NCI-H2227 (cell line): ENCODE measurements at regions not wholly inside any gene's neighbourhood (a gene's known extent, or its start where the extent isn't known, plus 50 kb on each side); places are given as distances from the start of the nearest gene placed in this dataset.

Experiments
- DNase-seq: peaks from one replicate; lab custom pipeline; 2025; ENCODE audit not compliant: unreplicated experiment; lab: John Stamatoyannopoulos, UW

DNA sequence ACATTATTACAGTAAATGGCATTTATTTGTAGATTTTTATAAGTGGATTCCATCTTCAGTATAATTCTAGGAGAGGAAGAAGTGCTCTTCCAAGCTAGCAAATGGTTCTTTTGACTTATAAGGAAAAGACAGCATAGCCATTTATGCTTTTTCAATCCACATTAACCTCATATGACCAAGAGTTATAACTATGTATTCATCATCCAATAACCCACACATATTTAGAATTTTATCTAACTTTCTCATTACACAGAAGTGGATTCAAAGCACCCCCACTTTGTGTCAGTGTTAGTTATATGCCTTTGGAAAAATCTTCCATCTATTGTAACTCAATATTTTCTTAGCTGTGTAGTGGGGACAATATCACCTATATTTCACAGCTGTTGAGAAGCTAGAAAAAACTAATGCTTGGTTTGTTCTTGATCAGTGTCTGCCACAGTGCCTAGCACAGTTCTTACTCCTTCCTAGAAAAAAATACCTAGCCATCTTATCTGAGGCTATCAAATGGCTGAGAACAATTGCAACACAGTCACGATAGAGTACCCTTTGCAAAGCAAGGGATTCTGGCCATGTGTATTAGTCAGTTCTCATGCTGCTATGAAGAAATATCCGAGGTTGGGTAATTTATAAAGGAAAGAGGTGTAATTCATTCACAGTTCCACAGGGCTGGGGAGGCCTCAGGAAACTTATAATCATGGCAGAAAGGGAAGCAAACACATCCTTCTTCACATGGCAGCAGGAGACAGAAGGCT lies 986.3 kb downstream of the TFAP2A start:
- DNase-seq = no peak

DNA sequence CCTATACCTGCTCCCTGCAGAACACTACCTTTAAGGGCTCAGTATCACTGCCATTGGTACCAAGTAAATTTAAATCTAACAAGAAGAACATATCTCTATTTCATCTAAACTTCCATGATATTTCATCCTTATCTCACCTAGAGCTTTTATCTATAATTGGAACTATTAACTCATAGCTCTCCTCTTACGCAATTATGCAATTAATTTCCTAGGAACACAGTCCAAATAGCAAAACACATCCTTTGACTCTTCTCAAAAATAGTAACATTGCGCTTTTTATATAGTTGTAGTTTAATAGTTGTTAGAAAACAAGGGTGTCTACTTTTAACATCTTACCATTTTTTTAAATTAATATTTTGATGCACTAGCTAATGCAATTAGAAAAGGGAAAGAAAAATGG lies 986.8 kb upstream of the SLC35B3 start:
- DNase-seq = no peak

DNA sequence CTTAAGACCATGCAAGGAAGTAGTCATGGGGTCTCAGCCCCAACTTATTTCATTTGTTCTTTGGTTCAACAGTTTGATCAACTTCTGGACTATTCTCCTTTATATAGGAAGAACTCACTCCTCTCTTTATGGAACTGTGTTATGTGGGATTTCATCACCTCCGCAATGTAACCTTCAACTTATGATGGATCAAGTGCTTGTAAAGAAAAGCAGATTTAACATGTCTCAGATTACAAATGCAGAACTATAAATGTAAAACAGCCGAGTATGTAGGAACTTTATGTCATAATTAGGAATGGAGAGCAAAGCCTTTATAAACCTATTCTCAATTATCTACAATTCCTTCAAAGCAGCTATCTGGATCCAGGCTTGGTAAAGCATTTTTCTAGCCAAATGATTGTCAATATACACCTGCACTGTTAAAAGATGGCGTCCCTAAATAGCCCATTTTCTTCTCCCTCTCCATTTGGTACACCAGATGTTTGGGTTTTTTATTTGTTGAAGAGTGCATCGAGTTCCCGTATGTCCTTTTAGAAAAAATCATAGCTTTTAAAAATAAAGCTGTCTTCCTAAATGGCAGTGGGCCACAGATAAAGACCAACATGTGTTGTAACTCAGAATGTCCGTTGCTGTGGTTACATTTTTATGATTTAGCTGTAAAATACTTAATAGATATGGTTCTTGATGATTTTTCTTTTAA lies 985.1 kb upstream of the SLC35B3 start:
- DNase-seq = no peak

DNA sequence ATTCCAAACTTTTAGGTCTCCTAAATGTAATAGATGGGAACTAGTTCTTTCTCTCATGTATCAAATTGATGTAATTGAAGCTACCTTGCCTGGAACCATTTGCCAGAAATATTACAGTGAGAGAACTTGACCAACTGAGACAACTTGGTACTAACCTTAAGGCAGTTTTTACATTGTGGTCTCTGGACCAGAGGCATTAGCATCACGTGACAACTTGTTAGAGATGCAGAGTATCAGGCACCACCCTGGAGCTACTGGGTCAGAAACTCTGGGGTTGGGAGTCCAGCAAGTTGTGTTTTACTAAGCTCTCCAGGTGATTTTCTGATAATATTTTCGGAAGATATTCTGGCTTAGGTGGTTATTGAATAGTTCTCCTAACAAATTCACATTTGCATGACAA lies 982.1 kb upstream of the SLC35B3 start:
- DNase-seq = no peak

DNA sequence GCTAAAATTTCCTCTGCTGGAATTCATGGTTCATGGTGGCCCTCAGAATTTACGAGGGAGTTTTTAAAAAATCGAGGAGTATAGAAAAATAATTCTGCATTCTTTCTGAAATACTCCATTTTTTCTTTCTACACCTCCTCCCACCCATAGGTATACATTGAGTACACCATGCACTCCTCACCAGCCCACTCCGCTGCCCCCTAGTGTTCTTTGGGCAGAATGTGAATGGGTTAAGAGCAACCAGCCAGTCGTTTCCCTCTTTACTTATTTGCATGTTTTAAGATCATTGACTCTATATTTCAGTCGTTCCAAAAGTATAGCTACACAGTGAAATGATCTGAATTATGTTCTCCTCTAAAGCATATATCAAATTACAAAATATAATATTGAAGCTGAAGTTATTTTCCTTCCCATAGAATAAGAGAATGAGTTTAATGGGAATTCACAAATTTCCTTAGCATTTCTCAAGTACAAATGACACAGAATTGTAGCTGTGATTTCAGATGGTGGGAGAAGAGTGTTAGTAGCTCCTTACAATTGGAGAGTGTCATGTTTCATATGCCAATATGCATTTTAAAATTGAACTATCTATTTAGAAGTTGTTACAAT lies 977.7 kb upstream of the SLC35B3 start:
- DNase-seq = peak; percentile 39

DNA sequence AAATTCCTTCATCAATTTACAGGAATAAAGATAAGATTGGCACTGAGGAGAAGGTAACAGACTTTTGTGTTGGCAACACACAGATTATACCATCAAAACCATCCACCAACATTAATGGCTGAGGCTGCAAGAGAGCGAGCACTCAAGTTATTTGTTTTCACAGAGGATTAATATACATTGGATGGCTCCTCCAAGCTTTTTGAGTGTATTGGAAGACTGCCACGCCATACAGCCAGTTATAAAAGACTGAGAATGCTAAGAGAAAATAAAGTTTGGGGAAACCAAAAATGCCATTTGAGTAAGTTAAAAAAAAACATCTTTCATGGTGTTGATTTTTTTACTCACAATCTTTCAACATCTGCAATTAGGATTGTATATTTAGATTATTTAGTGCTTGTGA lies 973.8 kb upstream of the SLC35B3 start:
- DNase-seq = no peak

DNA sequence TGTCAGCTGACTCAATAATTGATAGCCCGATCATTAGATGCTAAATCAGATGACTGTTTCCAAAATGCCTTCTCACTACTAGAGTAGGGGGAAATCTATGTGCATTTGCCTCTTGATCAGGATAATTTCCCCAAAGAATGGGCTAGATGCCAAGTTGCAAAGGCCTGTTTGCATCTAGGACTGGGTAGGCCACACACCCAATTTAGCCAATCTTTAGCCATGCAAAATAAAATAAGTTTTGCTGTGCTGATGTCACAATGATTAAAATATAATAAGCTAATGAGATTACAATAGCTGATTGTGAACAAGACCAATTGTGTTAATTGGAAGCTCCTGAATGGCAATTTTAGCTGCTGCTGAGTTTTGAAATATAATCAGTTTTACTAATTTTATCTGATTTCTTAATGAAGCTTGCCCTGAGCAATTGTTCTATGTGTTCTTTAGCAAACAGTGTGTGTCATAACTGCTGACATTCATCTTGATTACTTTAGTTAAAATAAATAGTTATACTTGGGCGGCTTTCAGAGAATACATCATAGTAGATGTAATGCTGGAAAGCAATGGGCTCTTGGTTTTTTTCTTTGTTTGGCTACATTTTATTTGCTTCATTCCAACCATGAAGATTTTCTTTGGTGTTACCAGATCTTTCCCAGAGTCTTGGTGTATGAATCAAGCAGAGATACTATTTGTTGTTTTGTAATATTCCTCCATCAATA lies 973.2 kb upstream of the SLC35B3 start:
- no peak for DNase-seq

DNA sequence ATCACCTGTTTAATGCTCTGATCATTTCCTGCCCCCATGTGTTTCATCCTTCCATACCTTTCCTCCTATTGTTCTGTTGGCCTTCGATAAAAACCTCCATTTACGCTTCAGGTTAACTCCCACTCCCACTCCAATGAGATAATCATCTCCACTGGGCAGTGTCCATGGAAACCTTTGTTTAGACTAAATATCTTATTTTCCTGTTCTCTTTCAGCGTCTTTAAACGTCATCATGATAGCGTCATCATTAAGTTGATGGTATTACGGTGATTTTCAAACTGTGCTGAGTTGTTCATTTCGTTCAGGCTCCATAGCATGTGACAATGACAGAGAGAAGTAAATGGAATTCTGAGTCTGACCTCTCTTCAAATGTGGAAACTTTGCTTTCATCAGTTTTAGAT lies 970.5 kb upstream of the SLC35B3 start:
- peak; percentile 14 for DNase-seq

DNA sequence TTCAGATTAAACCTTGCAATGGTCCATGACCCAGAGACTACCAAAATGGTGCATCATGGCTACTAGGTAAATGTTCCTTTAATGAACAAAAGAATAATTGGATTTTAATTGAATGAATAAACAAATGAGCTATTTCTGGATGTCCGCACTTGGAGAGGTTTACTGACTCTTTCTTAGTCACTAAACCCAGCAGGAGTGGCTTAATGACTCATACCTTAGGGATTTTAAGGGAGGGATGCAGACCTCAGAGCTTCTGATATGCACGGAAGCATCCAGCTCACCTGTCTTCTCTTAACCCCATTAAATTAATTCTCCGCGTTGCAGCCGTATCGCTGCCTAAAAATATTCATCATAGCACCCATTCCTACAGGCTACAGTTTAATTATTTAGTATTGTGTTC lies 970.0 kb upstream of the SLC35B3 start:
- DNase-seq = no peak

DNA sequence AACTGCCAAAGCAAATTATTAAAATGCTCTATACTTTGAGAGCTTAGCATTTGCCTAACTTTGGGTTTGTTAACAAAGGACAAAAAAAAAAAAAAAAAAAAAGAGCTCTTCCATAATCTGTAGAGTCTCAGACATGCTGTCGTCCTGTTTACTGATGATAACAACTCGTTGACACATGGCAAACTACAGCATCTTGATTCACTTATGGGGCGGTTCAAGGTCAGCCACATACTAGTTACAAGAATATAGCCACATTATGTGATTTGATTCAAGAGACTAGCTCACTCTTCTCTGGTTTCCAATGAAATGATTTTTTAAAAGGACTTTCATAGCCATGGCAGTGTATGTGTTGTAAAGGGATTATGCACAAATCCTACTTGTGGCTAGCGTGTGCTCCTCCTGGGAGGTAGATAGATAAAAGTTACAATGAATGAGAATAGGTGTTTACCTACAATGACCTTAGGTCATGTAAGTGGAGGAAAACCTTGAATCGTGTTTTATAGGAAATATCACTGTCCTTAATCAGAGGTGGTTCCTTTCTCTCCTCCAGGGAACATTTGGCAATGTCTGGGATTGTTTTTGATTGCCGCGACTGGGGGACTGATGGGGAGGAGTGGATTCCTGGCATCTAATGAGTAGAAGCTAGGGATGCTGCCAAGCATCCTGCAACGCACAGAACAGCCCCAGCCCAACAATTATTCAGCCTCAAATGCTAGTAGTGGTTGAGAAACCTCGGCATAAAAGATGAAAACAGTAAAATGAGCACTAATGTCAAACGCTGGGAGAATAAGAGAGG lies 969.2 kb upstream of the SLC35B3 start:
- DNase-seq = no peak

DNA sequence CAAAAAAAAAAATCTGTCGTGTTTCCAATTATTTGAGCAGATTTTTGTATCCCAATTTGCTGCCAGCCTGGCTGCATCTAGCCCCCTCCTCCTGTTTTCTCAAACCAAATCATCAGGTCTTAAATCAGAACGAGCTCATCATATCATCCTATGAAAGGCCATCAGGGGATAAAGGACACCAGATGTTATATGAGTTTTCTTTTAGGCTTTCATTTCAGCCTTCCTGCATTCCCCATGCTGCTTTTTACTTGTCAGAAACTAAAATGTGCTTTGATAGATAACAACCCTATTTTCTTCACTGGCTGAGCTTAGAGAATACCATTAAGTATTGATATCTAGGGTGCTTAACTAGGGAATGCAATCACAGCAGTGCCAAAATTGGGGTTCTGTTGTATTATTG lies 968.4 kb upstream of the SLC35B3 start:
- DNase-seq = no peak

DNA sequence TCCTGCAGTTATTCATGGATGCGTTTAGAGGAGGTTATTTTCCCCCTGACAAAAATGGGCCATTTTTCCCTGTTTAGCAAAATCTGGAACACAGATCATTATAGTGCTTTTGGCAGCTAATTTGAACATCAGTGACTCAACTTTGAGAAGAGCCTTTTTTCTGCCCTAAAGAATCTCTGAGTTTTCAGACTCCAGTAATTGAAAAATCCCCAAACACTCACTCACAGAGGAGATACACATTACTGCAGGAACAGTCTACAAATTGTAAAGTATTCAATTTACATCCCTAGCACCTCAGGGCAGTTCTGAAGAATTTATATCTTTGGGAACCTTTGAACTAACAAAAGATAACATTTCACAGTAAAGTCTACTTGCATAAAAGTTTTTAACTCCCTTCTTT lies 966.6 kb upstream of the SLC35B3 start:
- DNase-seq = no peak

DNA sequence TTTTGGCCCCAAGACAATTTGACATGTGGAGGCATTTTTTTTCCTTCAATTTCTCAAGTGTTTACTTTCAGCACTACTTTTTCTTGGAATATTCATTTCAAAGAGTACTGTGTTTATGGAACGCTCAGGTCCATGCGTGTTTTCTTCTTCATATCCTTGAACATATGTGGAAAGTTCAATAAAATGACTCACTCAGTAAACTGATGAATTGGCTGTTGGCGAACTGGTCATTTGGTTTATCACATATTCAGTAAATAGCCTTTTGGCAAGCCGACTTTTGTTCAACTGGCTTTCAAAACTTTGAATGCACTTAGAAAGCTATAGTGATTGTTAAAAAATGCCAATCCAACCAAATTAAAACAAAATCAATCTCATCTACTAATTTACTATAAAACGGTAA lies 964.6 kb upstream of the SLC35B3 start:
- no peak for DNase-seq

DNA sequence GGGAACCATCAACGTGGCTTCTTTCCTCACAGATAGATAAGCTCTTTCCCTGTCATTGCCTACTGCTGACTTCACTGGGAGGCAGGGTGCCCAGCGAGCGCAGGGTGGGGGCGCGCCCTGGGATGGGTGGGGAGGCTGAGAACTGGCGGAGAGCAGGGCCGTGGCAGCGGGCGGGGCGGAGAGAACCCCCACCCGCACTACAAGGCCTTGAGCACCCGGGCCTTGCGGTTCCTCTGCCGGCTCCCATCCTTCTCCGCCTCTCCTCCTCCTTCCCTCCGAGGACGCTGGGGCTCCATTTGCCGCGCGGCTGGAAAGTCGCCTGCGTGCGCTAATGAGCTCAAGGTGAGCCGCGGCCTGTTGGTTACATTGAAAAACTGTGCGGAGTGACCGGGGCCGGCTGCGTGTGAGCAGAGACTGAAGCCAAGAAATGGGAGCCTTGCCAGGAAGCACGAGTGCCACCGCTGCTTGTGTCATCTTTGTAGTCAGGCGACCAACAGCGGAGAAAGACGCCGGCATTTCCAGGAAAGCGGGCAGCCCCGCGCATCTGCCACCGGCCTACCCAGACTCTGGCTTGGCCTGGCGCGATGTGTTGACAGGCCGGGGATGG lies 963.5 kb upstream of the SLC35B3 start:
- peak; percentile 69 for DNase-seq

DNA sequence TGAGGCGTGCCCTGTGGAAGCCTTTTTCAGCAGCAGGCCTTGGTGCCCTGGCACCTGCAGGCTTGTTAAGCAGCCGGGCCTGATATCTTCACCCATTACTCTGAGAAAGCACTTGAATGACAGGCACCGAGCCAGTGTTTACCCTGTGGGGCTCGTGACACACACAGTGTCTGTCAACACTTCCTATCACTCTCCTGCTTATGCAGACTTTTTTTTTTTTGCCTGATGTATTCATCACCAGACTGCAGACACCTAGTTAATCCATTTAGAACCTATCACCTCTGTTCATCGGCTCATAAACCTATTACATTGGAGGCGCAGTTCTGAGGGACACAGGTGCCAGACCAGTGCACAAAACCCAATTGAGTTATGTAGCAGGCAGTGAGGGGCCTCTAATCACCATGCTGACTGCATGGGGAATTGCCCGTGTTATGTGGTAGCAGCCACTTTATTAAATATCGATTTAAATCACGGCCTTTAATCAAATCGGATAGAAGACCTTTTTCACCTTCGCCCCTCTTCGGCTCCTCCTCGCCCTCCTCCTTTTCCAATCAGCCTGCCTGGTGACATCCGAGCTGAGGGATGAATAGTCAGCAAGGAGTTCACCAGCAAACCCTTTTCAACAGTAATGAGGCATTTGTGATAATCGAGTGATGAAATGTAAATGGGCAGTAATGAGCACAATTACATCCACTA lies 962.9 kb upstream of the SLC35B3 start:
- DNase-seq = peak; percentile 52

DNA sequence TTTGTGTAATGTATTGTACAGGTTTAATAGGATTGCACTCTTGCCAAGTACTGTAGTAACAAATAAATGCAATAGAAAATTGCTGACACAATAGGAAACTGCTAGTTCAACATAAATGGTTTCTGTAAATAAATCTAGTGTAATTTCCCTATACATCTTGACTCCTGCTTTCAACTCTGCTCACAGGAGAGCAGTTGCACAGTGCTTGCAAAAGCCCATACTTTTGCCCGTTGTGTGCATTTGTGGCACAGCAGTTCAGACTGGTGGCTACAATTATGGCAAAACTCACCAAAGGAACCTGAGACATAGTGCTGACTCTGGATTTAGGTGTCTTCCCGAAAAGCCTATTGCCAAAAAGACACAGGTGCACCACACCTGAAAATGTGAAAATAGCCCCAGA lies 953.3 kb upstream of the SLC35B3 start:
- DNase-seq = peak; percentile 6

DNA sequence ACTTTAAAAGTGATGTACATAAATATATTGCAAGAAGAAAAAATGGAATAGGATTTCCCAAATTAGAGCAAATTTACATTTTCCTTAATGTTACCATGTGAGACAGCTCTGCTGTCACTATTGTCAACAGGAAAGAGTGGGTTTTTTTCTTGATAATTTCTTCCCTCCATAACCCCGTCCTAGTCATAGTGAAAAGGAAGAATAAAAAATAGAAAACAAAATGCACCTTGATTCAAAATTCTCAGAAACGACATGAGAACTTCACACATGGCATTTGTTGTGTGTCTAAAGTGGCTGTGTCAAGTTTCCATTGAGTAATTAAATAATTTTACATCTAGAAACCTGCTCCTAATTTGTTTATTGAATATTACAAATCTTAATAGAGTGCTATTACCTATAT lies 945.2 kb upstream of the SLC35B3 start:
- DNase-seq = no peak

DNA sequence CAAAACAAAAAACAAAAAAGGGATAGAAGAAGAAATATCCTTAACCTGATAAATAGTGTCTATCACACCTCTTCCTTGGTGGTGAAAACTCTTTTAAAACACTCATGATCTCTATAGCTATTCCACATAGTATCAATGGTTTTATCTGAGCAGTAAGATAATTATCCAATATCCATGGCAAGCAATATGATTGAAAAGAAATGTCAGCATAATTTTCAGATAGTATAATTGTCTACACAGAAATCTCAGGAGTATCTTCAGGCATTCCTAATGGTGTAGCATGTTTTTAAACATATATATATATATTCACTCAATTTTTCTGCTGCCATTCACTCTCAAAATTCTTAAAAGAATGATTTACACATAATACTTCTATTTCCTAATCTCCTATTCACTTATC lies 938.0 kb upstream of the SLC35B3 start:
- DNase-seq = no peak

DNA sequence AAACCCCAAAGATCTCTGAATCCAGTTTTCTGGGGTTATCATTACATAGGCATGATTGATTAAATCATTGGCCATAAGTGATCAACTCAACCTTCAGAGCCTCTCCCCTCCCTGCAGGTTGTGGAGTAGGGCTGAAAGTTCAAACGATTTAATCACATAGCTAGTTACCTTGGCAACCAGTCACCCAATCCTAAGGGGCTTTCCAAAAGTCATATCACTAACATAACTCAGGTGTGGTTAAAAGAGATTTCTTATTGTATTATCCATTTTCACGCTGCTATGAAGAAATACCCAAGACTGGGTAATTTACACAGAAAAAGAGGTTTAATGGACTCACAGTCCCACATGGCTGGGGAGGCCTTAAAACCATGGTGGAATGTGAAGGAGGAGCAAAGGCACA lies 935.1 kb upstream of the SLC35B3 start:
- no peak for DNase-seq

DNA sequence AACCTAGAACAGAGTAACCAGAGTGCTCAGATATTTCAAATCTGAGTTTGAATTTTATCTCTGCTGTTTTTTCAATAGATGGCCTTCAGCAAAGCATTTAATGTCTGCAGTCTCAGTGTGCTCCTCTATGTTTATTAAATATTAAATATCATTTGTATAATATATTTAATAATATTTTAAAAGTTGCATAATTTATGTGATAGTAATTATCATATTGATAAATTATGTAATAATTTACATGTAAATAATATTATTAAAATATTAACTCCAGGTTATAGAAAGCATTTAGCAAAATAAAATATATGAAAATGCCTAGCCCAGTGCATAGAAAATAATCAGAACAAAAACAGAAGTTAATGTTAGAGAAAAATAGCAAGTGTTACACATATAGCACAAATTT lies 930.0 kb upstream of the SLC35B3 start:
- no peak for DNase-seq
